OCI-LY1 (cell line): ENCODE measurements at regions not wholly inside any gene's neighbourhood (a gene's known extent, or its start where the extent isn't known, plus 50 kb on each side); places are given as distances from the start of the nearest gene placed in this dataset.

Experiments used
- EZH2 ChIP-seq: fragments of 200-600 bp; sonication (generic), shearing (Covaris generic); IDR thresholded peaks from 2 replicates; pipeline ENCODE4 v1.8.0; 2017; ENCODE audit warnings: borderline replicate concordance, mixed run types, mild to moderate bottlenecking, antibody characterized with exemption, low read length, moderate library complexity, mixed read lengths
- TF ChIP-seq, protein P1 (sequence below): fragments of 200-600 bp; sonication (generic), shearing (Covaris generic); IDR thresholded peaks from 2 replicates; pipeline ENCODE4 v1.5.1; 2017; ENCODE audit warnings: mild to moderate bottlenecking, antibody characterized with exemption, low read length, moderate library complexity, mixed read lengths

DNA sequence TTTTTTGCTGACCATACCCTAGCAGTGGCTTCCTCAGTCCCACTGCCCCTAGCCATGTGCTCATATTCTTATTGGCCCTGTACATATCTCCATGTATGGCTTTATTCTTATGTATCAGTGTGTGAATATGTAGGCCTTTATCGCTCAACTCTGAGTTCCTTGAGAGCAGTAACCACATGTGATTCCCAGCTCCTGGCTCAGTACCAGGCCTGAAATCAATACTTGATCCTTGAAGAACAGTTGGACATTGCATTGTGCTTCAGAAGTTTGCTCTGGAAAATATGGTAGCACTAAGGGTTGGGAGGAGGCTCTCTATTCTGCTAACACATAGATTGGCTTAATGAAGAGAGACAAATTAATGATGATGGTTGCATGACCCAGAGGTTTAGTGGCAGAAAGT is 118.8 kb upstream of the FERMT1 start:
- TF ChIP-seq, protein P1, sequence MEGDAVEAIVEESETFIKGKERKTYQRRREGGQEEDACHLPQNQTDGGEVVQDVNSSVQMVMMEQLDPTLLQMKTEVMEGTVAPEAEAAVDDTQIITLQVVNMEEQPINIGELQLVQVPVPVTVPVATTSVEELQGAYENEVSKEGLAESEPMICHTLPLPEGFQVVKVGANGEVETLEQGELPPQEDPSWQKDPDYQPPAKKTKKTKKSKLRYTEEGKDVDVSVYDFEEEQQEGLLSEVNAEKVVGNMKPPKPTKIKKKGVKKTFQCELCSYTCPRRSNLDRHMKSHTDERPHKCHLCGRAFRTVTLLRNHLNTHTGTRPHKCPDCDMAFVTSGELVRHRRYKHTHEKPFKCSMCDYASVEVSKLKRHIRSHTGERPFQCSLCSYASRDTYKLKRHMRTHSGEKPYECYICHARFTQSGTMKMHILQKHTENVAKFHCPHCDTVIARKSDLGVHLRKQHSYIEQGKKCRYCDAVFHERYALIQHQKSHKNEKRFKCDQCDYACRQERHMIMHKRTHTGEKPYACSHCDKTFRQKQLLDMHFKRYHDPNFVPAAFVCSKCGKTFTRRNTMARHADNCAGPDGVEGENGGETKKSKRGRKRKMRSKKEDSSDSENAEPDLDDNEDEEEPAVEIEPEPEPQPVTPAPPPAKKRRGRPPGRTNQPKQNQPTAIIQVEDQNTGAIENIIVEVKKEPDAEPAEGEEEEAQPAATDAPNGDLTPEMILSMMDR: no peak
- TF ChIP-seq EZH2: no peak
